ENCODE measurements at regions not wholly inside any gene's neighbourhood (a gene's known extent, or its start where the extent isn't known, plus 50 kb on each side); places are given as distances from the start of the nearest gene placed in this dataset.
"Not testable (repeated sequence)": the region's sequence is repeated elsewhere in the genome, so short reads cannot be mapped to it uniquely, and the experiment has no call there.

DNA sequence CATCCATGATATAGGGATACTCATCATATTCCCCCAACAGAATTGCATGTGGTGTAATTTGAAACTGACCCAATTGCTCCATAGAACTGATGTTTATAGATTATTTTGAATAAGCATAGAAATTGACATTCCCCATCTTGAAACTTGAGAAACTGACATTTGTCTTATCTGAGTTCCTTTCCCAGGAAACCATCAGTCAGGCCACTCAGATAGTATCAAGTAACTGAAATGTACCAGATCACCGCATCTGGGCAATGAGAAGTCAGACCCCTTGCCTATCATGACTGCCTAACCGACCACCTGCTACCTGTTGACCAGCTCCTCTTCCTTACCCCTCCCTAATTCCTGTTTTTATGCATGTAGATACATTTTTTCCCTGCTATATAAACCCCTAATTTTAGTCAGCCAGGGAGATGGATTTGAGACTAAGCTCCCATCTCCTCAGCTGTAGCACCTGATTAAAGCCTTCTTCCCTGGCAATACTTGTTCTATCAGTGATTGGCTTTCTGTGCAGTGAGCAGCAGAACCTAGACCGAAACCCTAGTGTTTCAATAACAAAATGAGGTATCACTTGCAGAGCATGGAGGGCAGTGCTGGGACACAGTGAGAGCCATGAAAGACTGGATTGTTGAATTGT, 274.5 kb downstream of the LPIN1 start:
- no peak overlapping the region for H3K9ac ChIP-seq (ENCODE audit: low read depth, low read length)
- H3K36me3 ChIP-seq (ENCODE audit: insufficient read depth, low read length): no peaks in the 10 kb centered on the region
- H3K9me3 ChIP-seq (ENCODE audit: control insufficient read depth, insufficient read depth, low read length): peaks cover 39% of the 10 kb centered on the region
- H3K4me1 ChIP-seq (ENCODE audit: insufficient read depth, low read length): no peaks in the 10 kb centered on the region

DNA sequence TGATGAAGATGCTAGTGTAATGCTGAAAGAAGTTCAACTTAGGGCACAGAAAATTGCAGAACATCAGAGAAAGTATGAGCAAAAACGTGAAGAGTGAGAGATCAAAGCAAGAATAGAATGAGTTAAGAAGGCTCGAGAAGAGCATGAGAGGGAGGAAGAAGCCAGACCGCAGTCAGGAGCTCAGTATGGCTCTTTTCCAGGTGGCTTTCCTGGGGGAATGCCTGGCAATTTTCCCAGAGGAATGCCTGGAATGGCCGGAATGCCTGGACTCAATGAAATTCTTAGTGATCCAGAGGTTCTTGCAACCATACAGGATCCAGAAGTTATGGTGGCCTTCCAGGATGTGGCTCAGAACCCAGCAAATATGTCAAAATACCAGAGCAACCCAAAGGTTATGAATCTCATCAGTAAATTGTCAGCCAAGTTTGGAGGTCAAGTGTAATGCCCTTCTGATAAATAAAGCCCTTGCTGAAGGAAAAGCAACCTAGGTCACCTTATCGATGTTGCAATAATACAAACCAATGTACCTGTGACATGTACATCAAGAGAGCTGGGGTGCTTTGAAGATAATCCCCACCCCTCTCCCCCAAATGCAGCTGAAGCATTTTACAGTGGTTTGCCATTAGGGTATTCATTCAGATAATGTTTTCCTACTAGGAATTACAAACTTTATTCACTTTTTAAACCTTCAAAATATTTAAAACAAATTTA, 277.9 kb downstream of the LPIN1 start:
- H3K9me3 ChIP-seq (ENCODE audit: control insufficient read depth, insufficient read depth, low read length): peaks cover 36% of the 10 kb centered on the region
- H3K4me1 ChIP-seq (ENCODE audit: insufficient read depth, low read length); H3K9ac ChIP-seq (ENCODE audit: low read depth, low read length); H3K36me3 ChIP-seq (ENCODE audit: insufficient read depth, low read length): not testable (repeated sequence)

DNA sequence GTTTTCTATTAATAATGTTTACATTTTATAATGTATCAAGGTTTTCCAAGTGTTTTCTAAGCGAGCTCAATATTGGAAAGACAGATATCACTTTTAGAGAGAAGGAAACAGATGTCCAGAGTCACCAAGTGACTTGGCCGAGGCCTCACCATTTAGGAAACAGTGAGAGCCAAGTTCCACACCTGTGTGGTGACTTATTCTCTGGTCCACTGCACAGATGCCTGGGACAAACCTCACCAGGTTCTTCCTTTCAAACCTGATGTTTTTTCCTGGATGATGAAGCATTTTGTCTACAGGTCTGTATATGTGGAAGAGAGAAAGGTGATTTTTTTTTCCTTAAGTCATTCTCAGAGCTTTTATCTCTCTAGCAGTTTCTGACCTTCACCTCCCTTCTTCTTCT, 280.7 kb downstream of the LPIN1 start:
- H3K9ac ChIP-seq (ENCODE audit: low read depth, low read length): no peak overlapping the region
- H3K36me3 ChIP-seq (ENCODE audit: insufficient read depth, low read length): no peaks in the 10 kb centered on the region
- peaks cover under 1% of the 10 kb centered on the region; the same call in 1 of the 2 replicates for H3K4me1 ChIP-seq (ENCODE audit: insufficient read depth, low read length)
- peaks cover 10% of the 10 kb centered on the region for H3K9me3 ChIP-seq (ENCODE audit: control insufficient read depth, insufficient read depth, low read length)

DNA sequence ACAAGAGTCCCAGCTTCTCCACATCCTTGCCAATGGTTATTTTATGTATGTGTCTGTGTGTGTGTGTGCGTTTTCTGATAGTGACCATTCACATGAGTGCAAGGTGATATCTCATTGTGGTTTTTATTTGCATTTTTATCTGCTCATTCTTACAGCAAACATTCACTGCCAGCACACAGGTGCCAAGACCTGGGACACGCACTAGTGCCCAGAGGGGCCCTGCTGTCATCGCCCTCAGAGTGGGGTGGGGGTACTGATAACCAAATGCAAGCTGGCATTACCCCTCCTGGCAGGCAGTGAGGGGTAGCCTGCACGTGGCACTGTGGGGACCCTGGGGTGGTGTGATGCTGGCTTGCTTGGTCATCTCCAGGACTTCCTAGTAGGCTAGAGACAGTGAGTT, 285.4 kb downstream of the LPIN1 start:
- Histone ChIP-seq H3K9me3 (ENCODE audit: control insufficient read depth, insufficient read depth, low read length) (no peaks in the 10 kb centered on the region), H3K4me1 (ENCODE audit: insufficient read depth, low read length) (peaks cover 6% of the 10 kb centered on the region; the same call in 1 of the 2 replicates), H3K36me3 (ENCODE audit: insufficient read depth, low read length) (no peaks in the 10 kb centered on the region), H3K9ac (ENCODE audit: low read depth, low read length) (no peak overlapping the region)

DNA sequence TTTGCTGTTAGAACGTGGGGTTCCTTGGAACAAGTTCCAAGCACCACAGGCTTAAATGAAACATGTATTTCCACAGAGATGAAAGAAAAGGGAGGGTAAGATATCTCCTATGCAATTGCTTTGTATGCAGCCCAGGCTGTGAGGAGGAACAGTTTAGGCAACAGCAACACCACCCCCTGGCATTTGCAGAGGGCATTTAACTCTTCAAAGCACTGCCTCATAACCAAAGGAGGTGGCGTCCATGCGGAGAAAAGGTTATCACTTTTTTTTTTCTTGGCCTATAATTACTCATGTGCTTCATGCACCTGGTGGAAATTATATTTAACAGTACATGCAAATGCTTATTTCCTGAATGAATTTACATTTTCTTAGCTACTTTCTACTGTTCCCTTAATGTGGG, 286.0 kb downstream of the LPIN1 start:
- Histone ChIP-seq H3K4me1 (ENCODE audit: insufficient read depth, low read length) (peaks cover 6% of the 10 kb centered on the region; the same call in 1 of the 2 replicates), H3K36me3 (ENCODE audit: insufficient read depth, low read length) (no peaks in the 10 kb centered on the region), H3K9me3 (ENCODE audit: control insufficient read depth, insufficient read depth, low read length) (no peaks in the 10 kb centered on the region), H3K9ac (ENCODE audit: low read depth, low read length) (no peak overlapping the region)

DNA sequence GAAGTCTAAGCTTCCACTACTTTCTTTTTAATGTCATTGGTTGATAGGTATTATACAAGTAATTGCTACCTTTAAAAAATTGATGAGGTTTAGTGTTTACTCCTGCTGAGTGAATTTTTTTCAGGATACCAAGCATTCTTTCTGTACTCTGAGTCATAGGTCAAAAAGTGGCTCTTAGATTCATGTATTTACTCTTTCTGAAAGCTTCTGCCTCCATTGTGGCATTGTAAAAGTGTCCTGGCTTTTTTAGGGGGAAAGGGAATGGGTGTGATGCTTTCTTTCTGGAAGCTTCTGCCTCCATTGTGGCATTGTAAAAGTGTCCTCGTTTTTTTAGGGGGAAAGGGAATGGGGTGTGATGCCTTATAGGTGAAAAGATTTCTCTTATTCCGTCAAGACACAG, 286.5 kb downstream of the LPIN1 start:
- Histone ChIP-seq H3K4me1 (ENCODE audit: insufficient read depth, low read length) (peaks cover 6% of the 10 kb centered on the region; the same call in 1 of the 2 replicates), H3K9me3 (ENCODE audit: control insufficient read depth, insufficient read depth, low read length) (no peaks in the 10 kb centered on the region), H3K36me3 (ENCODE audit: insufficient read depth, low read length) (no peaks in the 10 kb centered on the region), H3K9ac (ENCODE audit: low read depth, low read length) (no peak overlapping the region)

DNA sequence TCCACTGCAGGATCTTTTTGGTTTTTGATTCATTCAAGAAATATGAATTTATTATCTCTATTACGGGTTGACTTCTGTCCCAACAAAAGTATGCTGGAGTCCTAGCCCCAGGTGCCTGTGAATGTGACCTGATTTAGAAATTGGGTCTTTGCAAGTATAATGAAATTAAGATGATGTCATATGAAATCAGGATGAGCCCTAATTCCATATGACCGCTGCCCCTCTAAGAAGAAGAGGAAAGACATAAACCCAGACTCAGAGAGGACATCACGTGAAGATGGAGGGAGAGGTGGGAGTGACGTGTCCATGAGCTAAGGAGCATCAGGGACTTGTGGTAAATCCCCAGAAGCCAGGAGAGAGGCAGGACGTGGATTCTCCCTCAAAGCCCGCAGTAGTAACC, 287.1 kb downstream of the LPIN1 start:
- H3K4me1 ChIP-seq (ENCODE audit: insufficient read depth, low read length): peaks cover 6% of the 10 kb centered on the region; the same call in 1 of the 2 replicates
- no peaks in the 10 kb centered on the region for H3K36me3 ChIP-seq (ENCODE audit: insufficient read depth, low read length)

DNA sequence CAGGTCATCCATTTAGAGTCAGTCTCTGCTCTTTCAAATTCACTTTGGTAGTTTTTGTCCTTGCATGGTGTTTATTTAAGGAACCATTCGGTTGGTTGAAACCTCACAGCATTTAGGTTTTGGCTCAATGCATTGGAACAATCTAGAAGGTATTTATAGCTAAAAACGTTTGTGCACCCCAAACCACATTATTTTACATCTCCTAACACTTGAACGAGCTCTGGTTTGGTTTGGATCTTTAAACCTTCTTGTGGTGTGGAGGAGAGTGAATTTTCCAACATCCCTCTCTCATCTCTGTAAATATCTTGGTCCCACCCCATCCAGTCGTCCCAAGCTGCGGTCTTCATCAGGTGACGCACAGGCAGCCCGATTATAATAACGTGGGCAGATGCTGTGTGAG, 287.9 kb downstream of the LPIN1 start:
- H3K36me3 ChIP-seq (ENCODE audit: insufficient read depth, low read length): no peaks in the 10 kb centered on the region
- H3K4me1 ChIP-seq (ENCODE audit: insufficient read depth, low read length): peaks cover 6% of the 10 kb centered on the region; the same call in 1 of the 2 replicates
- no peak overlapping the region for H3K9ac ChIP-seq (ENCODE audit: low read depth, low read length)
- no peaks in the 10 kb centered on the region for H3K9me3 ChIP-seq (ENCODE audit: control insufficient read depth, insufficient read depth, low read length)

More for the DNA sequence above, 287.1 kb downstream of the LPIN1 start:
- Histone ChIP-seq H3K9ac (ENCODE audit: low read depth, low read length) (no peak overlapping the region), H3K9me3 (ENCODE audit: control insufficient read depth, insufficient read depth, low read length) (no peaks in the 10 kb centered on the region)

DNA sequence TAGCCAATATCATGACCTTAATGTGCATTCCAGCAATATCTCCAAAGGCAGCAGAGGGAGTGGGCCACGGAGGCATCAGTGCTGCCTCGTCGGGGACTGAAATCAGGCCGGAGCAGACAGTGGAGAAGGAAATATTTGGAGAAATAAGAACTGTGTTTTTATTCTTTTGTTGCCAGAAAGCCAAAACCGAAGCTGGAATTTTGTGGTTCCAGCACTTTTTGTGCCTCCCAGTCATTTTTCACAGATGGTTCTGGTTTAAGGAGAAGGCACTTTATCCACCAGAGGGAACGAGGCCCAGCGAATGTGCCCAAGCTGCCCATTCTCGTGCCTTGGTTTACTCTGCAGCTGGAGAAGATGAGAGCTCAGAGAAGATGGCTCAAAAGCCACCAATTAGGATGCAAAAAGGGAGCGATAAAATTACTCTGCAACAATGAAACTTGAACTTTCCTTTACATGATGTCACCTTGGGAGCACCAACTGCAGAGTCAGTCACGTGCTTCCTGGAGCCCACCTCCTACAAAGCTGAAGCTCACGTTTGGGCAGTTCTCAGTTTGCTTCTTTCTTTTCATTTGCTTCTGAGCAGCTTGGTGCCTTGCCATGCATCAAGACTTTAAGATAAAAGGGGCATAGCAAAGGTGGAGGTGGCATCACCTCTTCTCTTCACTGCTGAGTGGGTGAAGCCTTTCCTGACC, 288.7 kb downstream of the LPIN1 start:
- Histone ChIP-seq H3K36me3 (ENCODE audit: insufficient read depth, low read length) (no peaks in the 10 kb centered on the region), H3K9me3 (ENCODE audit: control insufficient read depth, insufficient read depth, low read length) (no peaks in the 10 kb centered on the region; the same call in 1 of the 2 replicates), H3K9ac (ENCODE audit: low read depth, low read length) (no peak overlapping the region), H3K4me1 (ENCODE audit: insufficient read depth, low read length) (peaks cover 6% of the 10 kb centered on the region; the same call in 1 of the 2 replicates)

DNA sequence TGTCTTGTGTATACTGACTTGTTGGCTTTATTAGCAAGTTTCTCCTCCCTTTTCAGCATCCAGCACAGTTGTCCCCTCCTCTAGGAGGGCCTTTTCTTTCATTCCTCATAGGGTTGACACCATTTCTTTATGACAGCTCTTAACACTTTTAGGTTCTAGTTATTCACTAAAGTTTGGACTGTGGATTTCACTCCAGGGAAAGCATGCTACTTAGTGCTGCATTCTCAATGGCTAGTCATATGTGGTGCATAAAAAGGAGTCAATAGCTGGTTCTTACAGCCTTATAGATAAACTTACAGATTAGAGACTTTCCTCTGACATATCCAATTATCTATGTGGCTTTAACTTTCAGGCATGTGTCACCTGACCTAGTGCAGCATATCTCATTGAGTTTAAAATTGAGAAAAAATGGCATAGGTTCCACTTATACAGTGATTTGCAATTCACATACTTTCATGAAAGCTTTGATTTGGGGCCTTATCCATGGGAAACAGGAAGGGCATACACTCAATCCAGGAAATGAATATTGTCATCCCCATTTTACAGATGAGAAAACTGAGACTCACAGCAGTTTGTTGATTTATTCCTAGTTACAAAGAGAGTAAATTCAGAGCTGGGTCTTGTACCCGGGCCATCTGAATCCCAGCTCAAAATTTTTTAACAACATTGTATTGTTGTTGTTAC, 289.7 kb downstream of the LPIN1 start:
- no peaks in the 10 kb centered on the region; the same call in 1 of the 2 replicates for H3K9me3 ChIP-seq (ENCODE audit: control insufficient read depth, insufficient read depth, low read length)
- H3K36me3 ChIP-seq (ENCODE audit: insufficient read depth, low read length): no peaks in the 10 kb centered on the region
- peaks cover 6% of the 10 kb centered on the region; the same call in 1 of the 2 replicates for H3K4me1 ChIP-seq (ENCODE audit: insufficient read depth, low read length)
- H3K9ac ChIP-seq (ENCODE audit: low read depth, low read length): no peak overlapping the region

DNA sequence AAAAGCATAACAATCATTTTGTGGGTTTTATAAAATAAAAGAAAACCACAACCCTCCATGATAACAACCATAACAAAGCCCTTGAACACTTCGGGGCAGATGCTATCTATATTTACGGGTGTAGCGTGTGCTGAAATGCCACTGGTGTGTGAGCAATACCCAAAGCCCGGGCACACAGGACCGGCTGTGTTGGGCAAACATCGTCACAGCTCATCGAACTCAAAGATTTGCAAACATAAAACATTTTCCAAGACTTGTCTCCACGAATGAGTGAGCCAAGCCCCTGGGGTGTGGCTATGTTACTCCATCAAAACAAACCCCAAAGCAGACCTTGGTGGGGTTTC, 290.2 kb downstream of the LPIN1 start:
- Histone ChIP-seq H3K9me3 (ENCODE audit: control insufficient read depth, insufficient read depth, low read length) (no peaks in the 10 kb centered on the region; the same call in 1 of the 2 replicates), H3K4me1 (ENCODE audit: insufficient read depth, low read length) (peaks cover 6% of the 10 kb centered on the region; the same call in 1 of the 2 replicates), H3K9ac (ENCODE audit: low read depth, low read length) (no peak overlapping the region), H3K36me3 (ENCODE audit: insufficient read depth, low read length) (no peaks in the 10 kb centered on the region)

DNA sequence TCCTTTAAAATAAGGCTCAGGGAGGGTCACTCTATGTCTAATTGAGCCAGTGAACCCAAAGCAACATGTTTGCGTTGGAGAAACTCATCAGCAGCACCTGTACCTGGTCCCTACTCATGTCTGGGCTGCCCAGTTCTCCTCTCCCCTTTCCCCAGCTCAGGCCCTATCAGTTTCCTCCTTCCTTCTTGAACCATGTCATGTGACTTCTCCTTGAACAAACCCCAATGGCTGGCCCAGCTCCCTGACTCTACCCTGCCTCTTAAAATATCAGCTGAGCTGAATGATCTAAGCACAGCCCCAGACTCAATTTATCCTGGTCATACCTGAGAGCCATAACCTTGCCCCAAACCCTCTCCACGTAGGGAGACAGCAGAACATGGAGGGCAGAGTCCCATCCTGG, 290.9 kb downstream of the LPIN1 start:
- peaks cover 4% of the 10 kb centered on the region; the same call in 1 of the 2 replicates for H3K4me1 ChIP-seq (ENCODE audit: insufficient read depth, low read length)
- no peaks in the 10 kb centered on the region for H3K36me3 ChIP-seq (ENCODE audit: insufficient read depth, low read length)
- no peak overlapping the region for H3K9ac ChIP-seq (ENCODE audit: low read depth, low read length)
- H3K9me3 ChIP-seq (ENCODE audit: control insufficient read depth, insufficient read depth, low read length): no peaks in the 10 kb centered on the region; the same call in 1 of the 2 replicates

DNA sequence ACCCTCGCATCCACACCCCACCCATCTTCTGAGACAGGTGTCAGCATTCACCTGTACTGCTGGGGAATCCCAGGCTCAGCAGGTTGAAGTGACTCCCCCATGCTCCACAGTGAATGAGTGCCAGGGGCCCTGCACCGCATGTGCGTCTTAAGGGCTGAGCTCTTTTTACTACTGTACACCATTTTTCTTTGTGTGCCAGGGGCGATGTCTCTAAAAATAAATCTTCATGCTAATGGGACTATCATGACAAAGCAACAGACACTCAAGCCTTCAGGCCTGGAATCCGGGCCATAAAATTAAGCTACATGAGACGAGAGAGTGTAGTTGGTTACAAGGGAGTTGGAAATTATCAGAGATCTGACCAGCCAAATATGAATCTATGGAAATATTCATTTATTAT, 294.8 kb downstream of the LPIN1 start:
- H3K4me1 ChIP-seq (ENCODE audit: insufficient read depth, low read length): 0 out of 2 replicates have a peak, but pooled peaks cover under 1% of the 10 kb centered on the region

DNA sequence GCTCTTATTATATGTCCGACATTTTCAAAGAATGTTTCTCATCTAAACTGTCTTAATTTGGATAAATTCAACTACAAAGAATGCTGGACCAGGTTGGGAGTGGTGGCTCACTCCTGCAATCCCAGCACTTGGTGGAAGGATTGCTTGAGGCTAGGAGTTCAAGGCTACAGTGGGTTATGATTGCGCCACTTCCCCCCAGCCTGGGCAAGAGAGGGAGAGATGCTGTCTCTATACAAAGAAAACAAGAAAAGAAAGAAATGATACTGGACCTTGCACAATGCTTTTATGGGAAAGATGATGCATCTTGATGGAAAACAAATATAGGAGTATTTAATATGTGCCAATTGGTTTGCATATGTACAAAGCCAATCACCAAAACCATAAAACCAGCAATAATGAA, 296.7 kb downstream of the LPIN1 start:
- H3K9me3 ChIP-seq (ENCODE audit: control insufficient read depth, insufficient read depth, low read length): no peaks in the 10 kb centered on the region; the same call in 1 of the 2 replicates

More for the DNA sequence above, 294.8 kb downstream of the LPIN1 start:
- Histone ChIP-seq H3K36me3 (ENCODE audit: insufficient read depth, low read length) (no peaks in the 10 kb centered on the region), H3K9me3 (ENCODE audit: control insufficient read depth, insufficient read depth, low read length) (no peaks in the 10 kb centered on the region; the same call in 1 of the 2 replicates), H3K9ac (ENCODE audit: low read depth, low read length) (no peak overlapping the region)

More for the DNA sequence above, 296.7 kb downstream of the LPIN1 start:
- Histone ChIP-seq H3K9ac (ENCODE audit: low read depth, low read length) (no peak overlapping the region), H3K36me3 (ENCODE audit: insufficient read depth, low read length) (no peaks in the 10 kb centered on the region), H3K4me1 (ENCODE audit: insufficient read depth, low read length) (0 out of 2 replicates have a peak, but pooled peaks cover 2% of the 10 kb centered on the region)
